GM18868 (cell line): ENCODE measurements at regions not wholly inside any gene's neighbourhood (a gene's known extent, or its start where the extent isn't known, plus 50 kb on each side); places are given as distances from the start of the nearest gene placed in this dataset.

Experiments used
- ATAC-seq: cut with Tn5 transposase; IDR thresholded peaks from one replicate; pipeline ENCODE4 v1.9.1; 2021; ENCODE audit warnings: mild to moderate bottlenecking, moderate library complexity; ENCODE audit not compliant: unreplicated experiment

- ATAC-seq = no peak
These were observed 72.0 kb upstream of the SMC2 start for GRCh38 chr9:104022083-104022482.

GRCh38 chr9:104025104-104025503 is 69.0 kb upstream of the SMC2 start:
- peak; percentile 32 for ATAC-seq

GRCh38 chr9:104025945-104026344 is 68.2 kb upstream of the SMC2 start:
- ATAC-seq = no peak

- peak; percentile 74 for ATAC-seq
These were observed 66.8 kb upstream of the SMC2 start for GRCh38 chr9:104027295-104027694.

- ATAC-seq = peak; percentile 75
These were observed 65.3 kb upstream of the SMC2 start for GRCh38 chr9:104028827-104029226.
